ENCODE measurements at regions not wholly inside any gene's neighbourhood (a gene's known extent, or its start where the extent isn't known, plus 50 kb on each side); places are given as distances from the start of the nearest gene placed in this dataset.

DNA sequence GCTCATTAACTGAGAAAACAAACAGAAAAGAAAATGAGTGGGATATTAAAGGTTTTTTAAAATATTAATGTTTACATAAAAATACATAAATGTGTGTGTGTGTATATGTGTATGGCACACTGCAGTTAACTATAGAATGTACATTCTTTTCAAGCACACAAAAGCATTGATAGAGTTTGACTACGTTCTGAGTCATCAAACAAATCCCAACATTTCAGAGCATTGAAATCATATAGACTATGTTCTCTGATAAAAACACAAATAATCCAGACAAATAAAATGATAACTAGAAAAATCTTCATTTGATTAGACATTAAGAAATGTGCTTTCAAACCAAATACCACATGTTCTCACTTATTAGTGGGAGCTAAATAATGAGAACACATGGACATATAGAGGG is 84.3 kb upstream of the CELF4 start:
- Histone ChIP-seq H3K9me2 (replicated peaks; ENCODE audit: low read length) (no peaks in the 10 kb centered on the region), H3K27me3 (ENCODE audit: low read length) (no peaks in the 10 kb centered on the region), H3K27ac (ENCODE audit: low read length) (no peak overlapping the region), H3F3A (ENCODE audit: low read length, unreplicated experiment) (no peaks in the 10 kb centered on the region), H3K36me3 (ENCODE audit: low read depth, low read length) (no peaks in the 10 kb centered on the region), H3K9ac (ENCODE audit: low read length) (no peak overlapping the region), H3K4me3 (ENCODE audit: low read length) (no peak overlapping the region), H2AFZ (ENCODE audit: low read length) (no peak overlapping the region), H3K9me3 (ENCODE audit: low read length) (no peaks in the 10 kb centered on the region), H4K20me1 (ENCODE audit: low read length) (no peaks in the 10 kb centered on the region), H3K4me2 (ENCODE audit: low read length) (no peak overlapping the region), H3K4me1 (ENCODE audit: insufficient read depth, low read length) (no peaks in the 10 kb centered on the region), H3K79me2 (ENCODE audit: low read length) (no peaks in the 10 kb centered on the region)
- ChIA-PET POLR2A (ENCODE audit: unreplicated experiment) (no interaction called here), CTCF (no interaction called here)
- BruUV-seq (replicated peaks): no TSS peak
- no peak for ATAC-seq
- no peak for TF ChIP-seq EZH2phosphoT487 (IDR thresholded peaks at IDR 0.05; ENCODE audit: borderline replicate concordance, low read length)
- no peak for TF ChIP-seq EZH2 (IDR thresholded peaks at IDR 0.05; ENCODE audit: low read length, unreplicated experiment)
- TF ChIP-seq, protein P1, sequence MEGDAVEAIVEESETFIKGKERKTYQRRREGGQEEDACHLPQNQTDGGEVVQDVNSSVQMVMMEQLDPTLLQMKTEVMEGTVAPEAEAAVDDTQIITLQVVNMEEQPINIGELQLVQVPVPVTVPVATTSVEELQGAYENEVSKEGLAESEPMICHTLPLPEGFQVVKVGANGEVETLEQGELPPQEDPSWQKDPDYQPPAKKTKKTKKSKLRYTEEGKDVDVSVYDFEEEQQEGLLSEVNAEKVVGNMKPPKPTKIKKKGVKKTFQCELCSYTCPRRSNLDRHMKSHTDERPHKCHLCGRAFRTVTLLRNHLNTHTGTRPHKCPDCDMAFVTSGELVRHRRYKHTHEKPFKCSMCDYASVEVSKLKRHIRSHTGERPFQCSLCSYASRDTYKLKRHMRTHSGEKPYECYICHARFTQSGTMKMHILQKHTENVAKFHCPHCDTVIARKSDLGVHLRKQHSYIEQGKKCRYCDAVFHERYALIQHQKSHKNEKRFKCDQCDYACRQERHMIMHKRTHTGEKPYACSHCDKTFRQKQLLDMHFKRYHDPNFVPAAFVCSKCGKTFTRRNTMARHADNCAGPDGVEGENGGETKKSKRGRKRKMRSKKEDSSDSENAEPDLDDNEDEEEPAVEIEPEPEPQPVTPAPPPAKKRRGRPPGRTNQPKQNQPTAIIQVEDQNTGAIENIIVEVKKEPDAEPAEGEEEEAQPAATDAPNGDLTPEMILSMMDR (conservative IDR thresholded peaks at IDR 0.05; ENCODE audit: low read depth, low read length): no peak
- no peak for DNase-seq
- intact Hi-C loops (cut with micrococcal nuclease): no loop called here

DNA sequence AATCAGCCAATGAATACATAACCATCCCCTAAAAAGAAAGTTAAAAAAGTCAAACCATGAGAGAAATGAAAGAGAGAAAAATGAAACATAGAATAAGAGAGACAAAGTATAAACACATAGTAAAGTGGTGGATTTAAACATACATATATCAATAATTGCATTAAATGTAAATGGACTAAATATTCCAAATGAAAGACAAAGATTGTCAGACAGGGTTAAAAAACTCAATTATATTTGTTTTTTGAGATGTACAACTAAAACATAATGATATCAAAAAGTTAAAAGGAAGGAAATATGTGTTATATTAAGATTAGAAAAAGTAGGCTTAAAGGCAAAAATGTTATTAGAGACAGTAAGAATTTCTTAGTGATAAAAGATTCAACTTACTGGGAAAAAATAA is 83.8 kb upstream of the CELF4 start:
- Histone ChIP-seq H4K20me1 (ENCODE audit: low read length) (no peaks in the 10 kb centered on the region), H3K4me2 (ENCODE audit: low read length) (no peak overlapping the region), H3K79me2 (ENCODE audit: low read length) (no peaks in the 10 kb centered on the region), H3K27ac (ENCODE audit: low read length) (no peak overlapping the region), H3K9ac (ENCODE audit: low read length) (no peak overlapping the region), H3K4me3 (ENCODE audit: low read length) (no peak overlapping the region), H3F3A (ENCODE audit: low read length, unreplicated experiment) (no peaks in the 10 kb centered on the region), H3K27me3 (ENCODE audit: low read length) (no peaks in the 10 kb centered on the region), H3K36me3 (ENCODE audit: low read depth, low read length) (no peaks in the 10 kb centered on the region), H2AFZ (ENCODE audit: low read length) (no peak overlapping the region), H3K9me2 (replicated peaks; ENCODE audit: low read length) (no peaks in the 10 kb centered on the region), H3K9me3 (ENCODE audit: low read length) (no peaks in the 10 kb centered on the region), H3K4me1 (ENCODE audit: insufficient read depth, low read length) (no peaks in the 10 kb centered on the region)
- ATAC-seq (no peak), DNase-seq (no peak)
- intact Hi-C loops (cut with micrococcal nuclease): no loop called here
- ChIA-PET CTCF (no interaction called here), POLR2A (ENCODE audit: unreplicated experiment) (no interaction called here)
- no TSS peak for BruUV-seq (replicated peaks)
- no peak for TF ChIP-seq EZH2phosphoT487 (IDR thresholded peaks at IDR 0.05; ENCODE audit: borderline replicate concordance, low read length)
- TF ChIP-seq, protein P1 (conservative IDR thresholded peaks at IDR 0.05; ENCODE audit: low read depth, low read length): no peak
- TF ChIP-seq EZH2 (IDR thresholded peaks at IDR 0.05; ENCODE audit: low read length, unreplicated experiment): no peak

DNA sequence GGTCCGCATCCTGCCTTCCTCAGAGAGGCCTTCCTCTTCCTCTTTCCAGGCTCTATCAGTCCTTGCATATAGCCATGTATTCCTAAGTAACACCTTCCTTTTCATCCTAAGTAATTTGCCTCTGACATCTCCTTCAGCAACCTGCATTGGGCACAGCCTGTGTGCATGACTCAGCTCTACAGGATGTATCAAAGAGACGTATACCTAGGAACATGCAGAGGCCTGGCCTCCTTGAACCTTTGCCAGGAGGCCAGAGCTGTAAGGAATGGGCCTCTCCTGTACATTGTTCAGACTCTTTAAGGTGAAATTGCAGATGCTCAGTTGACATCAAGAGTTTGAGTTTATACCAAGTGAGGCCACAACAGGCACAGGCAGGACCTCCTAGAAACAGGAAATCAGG is 76.0 kb upstream of the CELF4 start:
- Histone ChIP-seq H2AFZ (ENCODE audit: low read length) (no peak overlapping the region), H3K9me2 (replicated peaks; ENCODE audit: low read length) (no peaks in the 10 kb centered on the region), H4K20me1 (ENCODE audit: low read length) (no peaks in the 10 kb centered on the region), H3K9me3 (ENCODE audit: low read length) (no peaks in the 10 kb centered on the region), H3K36me3 (ENCODE audit: low read depth, low read length) (no peaks in the 10 kb centered on the region), H3K79me2 (ENCODE audit: low read length) (no peaks in the 10 kb centered on the region), H3K4me2 (ENCODE audit: low read length) (no peak overlapping the region), H3K27me3 (ENCODE audit: low read length) (no peaks in the 10 kb centered on the region), H3F3A (ENCODE audit: low read length, unreplicated experiment) (no peaks in the 10 kb centered on the region), H3K4me1 (ENCODE audit: insufficient read depth, low read length) (no peaks in the 10 kb centered on the region), H3K9ac (ENCODE audit: low read length) (no peak overlapping the region), H3K27ac (ENCODE audit: low read length) (no peak overlapping the region), H3K4me3 (ENCODE audit: low read length) (no peak overlapping the region)
- ChIA-PET POLR2A (ENCODE audit: unreplicated experiment) (no interaction called here), CTCF (no interaction called here)
- no peak for ATAC-seq
- TF ChIP-seq, protein P1 (conservative IDR thresholded peaks at IDR 0.05; ENCODE audit: low read depth, low read length): no peak
- TF ChIP-seq EZH2phosphoT487 (IDR thresholded peaks at IDR 0.05; ENCODE audit: borderline replicate concordance, low read length): no peak
- TF ChIP-seq EZH2 (IDR thresholded peaks at IDR 0.05; ENCODE audit: low read length, unreplicated experiment): no peak
- intact Hi-C loops (cut with micrococcal nuclease): no loop called here
- DNase-seq: no peak
- BruUV-seq (replicated peaks): no TSS peak
